ENCODE measurements at regions not wholly inside any gene's neighbourhood (a gene's known extent, or its start where the extent isn't known, plus 50 kb on each side); places are given as distances from the start of the nearest gene placed in this dataset.

GRCh38 chr12:53870117-53870516 is 68.5 kb upstream of the HOXC13 start:
- CTCF ChIA-PET, result no interaction called here
- no peak overlapping the region for H3K4me3 ChIP-seq (replicated peaks in 1 of 3; ENCODE audit: insufficient read depth in 1 of 3, low read depth in 1 of 3, low read length in 3 of 3)
- no peak for FAIRE-seq

More at GRCh38 chr12:53870117-53870516, 68.5 kb upstream of the HOXC13 start:
- Histone ChIP-seq H3K4me2 (ENCODE audit: insufficient read depth, low read length) (no peak overlapping the region), H3K9me3 (replicated peaks; ENCODE audit: control insufficient read depth, insufficient read depth, low read length) (no peaks in the 10 kb centered on the region), H3K79me2 (ENCODE audit: control insufficient read depth, insufficient read depth, low read length) (no peaks in the 10 kb centered on the region), H2AFZ (ENCODE audit: low read depth, low read length) (no peak overlapping the region), H3K36me3 (ENCODE audit: control insufficient read depth in 2 of 2, extremely low read depth in 1 of 2, insufficient read depth in 2 of 2, low read length in 2 of 2) (no peaks in the 10 kb centered on the region), H3K27me3 (ENCODE audit: control insufficient read depth in 2 of 2, insufficient read depth in 2 of 2, low read length in 2 of 2) (peaks cover 0 to 11% of the 10 kb centered on the region in 2 experiments), H3K27ac (ENCODE audit: insufficient read depth, low read depth, low read length) (no peak overlapping the region), H3K4me1 (ENCODE audit: control insufficient read depth, extremely low read depth, insufficient read depth, low read length) (no peaks in the 10 kb centered on the region), H3K9ac (replicated peaks; ENCODE audit: extremely low read depth, insufficient read depth, low read length) (no peak overlapping the region), H3K9me1 (replicated peaks; ENCODE audit: control insufficient read depth, extremely low read depth, insufficient read depth, low read length) (no peaks in the 10 kb centered on the region), H4K20me1 (replicated peaks; ENCODE audit: control insufficient read depth, extremely low read depth, insufficient read depth, low read length) (no peaks in the 10 kb centered on the region)
- DNase-seq (ENCODE audit: low read depth, low spot score), result no peak
- TF ChIP-seq CTCF (IDR thresholded peaks at IDR 0.05; ENCODE audit: extremely low read depth in 1 of 2, insufficient read depth in 1 of 2, low read depth in 1 of 2, low read length in 2 of 2), result no peak
- no peak for TF ChIP-seq POLR2A (IDR thresholded peaks at IDR 0.05; ENCODE audit: low read depth, low read length)
- TF ChIP-seq FOS (IDR thresholded peaks at IDR 0.05; ENCODE audit: borderline replicate concordance, insufficient read depth, low read length), result no peak
- no peak for TF ChIP-seq JUN (IDR thresholded peaks at IDR 0.05; ENCODE audit: borderline replicate concordance, insufficient read depth, insufficient read length, low read depth)
- no peak for TF ChIP-seq MYC (IDR thresholded peaks at IDR 0.05; ENCODE audit: low read depth, low read length)
- no peak for TF ChIP-seq EZH2 (IDR thresholded peaks at IDR 0.05; ENCODE audit: borderline replicate concordance, low read depth, low read length, severe bottlenecking)
- TF ChIP-seq GATA2 (IDR thresholded peaks at IDR 0.05; ENCODE audit: insufficient read depth, insufficient read length, low read depth, low read length), result no peak
- TF ChIP-seq POLR2AphosphoS5 (IDR thresholded peaks at IDR 0.05; ENCODE audit: insufficient read depth, low read depth, low read length), result no peak
- BruUV-seq (replicated peaks), result no TSS peak
- POLR2A ChIA-PET, result no interaction called here
- dilution Hi-C loops (cut with MboI; ENCODE audit: extremely low pct_ligation_motif_present, low sequenced_read_pairs), result no loop called here
- intact Hi-C loops (cut with micrococcal nuclease), result no loop called here
